GM12878 (cell line): ENCODE measurements at regions not wholly inside any gene's neighbourhood (a gene's known extent, or its start where the extent isn't known, plus 50 kb on each side); places are given as distances from the start of the nearest gene placed in this dataset.

ENCODE experiments used
- ATAC-seq: fragments of 200-7000 bp; cut with Tn5 transposase; 3 replicates; pipeline ENCODE4 v1.9.1; 2020; ENCODE audit warnings: mild to moderate bottlenecking, moderate library complexity
- BruUV-seq: library from RNA; stranded (reverse); fragments of 400-500 nt; replicated peaks from 2 replicates; lab custom pipeline; 2021; lab: Mats Ljungman, UMichigan
- CTCF ChIA-PET: fragments of 300-600 bp; sonication (Branson Sonifier 250); formaldehyde crosslinking; extraction: SDS; loops from one replicate; lab custom pipeline; 2021; ENCODE audit warnings: inconsistent platforms; lab: Yijun Ruan, JAX
- POLR2A ChIA-PET: fragments of 350-600 bp; formaldehyde crosslinking; extraction: SDS; loops from one replicate; lab custom pipeline; 2021; ENCODE audit warnings: inconsistent platforms; lab: Charles Lee
- RAD21 ChIA-PET: fragments of 300-600 bp; sonication (Branson Sonifier 250); formaldehyde crosslinking; loops from one replicate; lab custom pipeline; 2023; ENCODE audit warnings: antibody characterized with exemption; ENCODE audit not compliant: unreplicated experiment; lab: Charles Lee
- SMC1A ChIA-PET: fragments of 300-600 bp; sonication (Branson Sonifier 250); formaldehyde crosslinking; loops from one replicate; lab custom pipeline; 2023; ENCODE audit not compliant: unreplicated experiment, uncharacterized antibody; lab: Charles Lee
- DNase-seq: peaks from one replicate; pipeline ENCODE4 v3.0.0-alpha.2; 2011; ENCODE audit warnings: low read depth, low spot score
- FAIRE-seq: peaks from 3 replicates; lab custom pipeline; 2011; peaks lifted over from hg19 to GRCh38; lab: Jason Lieb, UNC
- H2AFZ ChIP-seq: 2 replicates; pipeline ENCODE4 v1.6.0; 2011; ENCODE audit warnings: low read depth, low read length, control low read depth; ENCODE audit not compliant: control insufficient read depth
- H3K27ac ChIP-seq: 2 replicates; pipeline ENCODE4 v1.5.1; 2011; ENCODE audit warnings: control low read depth; ENCODE audit not compliant: control insufficient read depth, insufficient read depth
- H3K27me3 ChIP-seq, 2 experiments: replicated peaks in 1 of 2; 2 replicates each; pipeline versions ENCODE4 v1.6.0 to v1.6.1; 2011; ENCODE audit warnings: low read length in 1 of 2; ENCODE audit not compliant: control insufficient read depth in 2 of 2, insufficient read depth in 2 of 2
- H3K36me3 ChIP-seq, 2 experiments: 2 replicates each; pipeline ENCODE4 v1.5.1; 2011; ENCODE audit warnings: low read length in 1 of 2; ENCODE audit not compliant: control insufficient read depth in 2 of 2, insufficient read depth in 2 of 2
- H3K4me1 ChIP-seq: 2 replicates; pipeline ENCODE4 v1.6.1; 2011; ENCODE audit warnings: mild to moderate bottlenecking, low read length, moderate library complexity, mixed read lengths; ENCODE audit not compliant: control insufficient read depth, insufficient read depth
- H3K4me2 ChIP-seq: 2 replicates; pipeline ENCODE4 v1.6.0; 2011; ENCODE audit warnings: control low read depth; ENCODE audit not compliant: control insufficient read depth, insufficient read depth
- H3K4me3 ChIP-seq: fragments of 200-600 bp; sonication (generic); 2 replicates; pipeline ENCODE4 v1.5.1; 2016
- H3K79me2 ChIP-seq: 2 replicates; pipeline ENCODE4 v1.6.0; 2011; ENCODE audit warnings: low read length; ENCODE audit not compliant: control insufficient read depth, insufficient read depth
- H3K9ac ChIP-seq: 2 replicates; pipeline ENCODE4 v1.8.0; 2011; ENCODE audit warnings: low read length, control low read depth, mixed read lengths; ENCODE audit not compliant: control insufficient read depth, insufficient read depth
- H3K9me3 ChIP-seq: replicated peaks from 3 replicates; pipeline ENCODE4 v1.5.1; 2011; ENCODE audit warnings: mild to moderate bottlenecking, low read length; ENCODE audit not compliant: control insufficient read depth, insufficient read depth
- H4K20me1 ChIP-seq: 2 replicates; pipeline ENCODE4 v1.6.0; 2011; ENCODE audit not compliant: control insufficient read depth, insufficient read depth
- ATF7 ChIP-seq: fragments of 450-650 bp; IDR thresholded peaks from 2 replicates; pipeline ENCODE4 v1.6.1; 2016; ENCODE audit warnings: low read depth, mild to moderate bottlenecking
- BMI1 ChIP-seq: fragments of 450-650 bp; IDR thresholded peaks from 2 replicates; pipeline ENCODE4 v1.6.1; 2016; ENCODE audit warnings: mild to moderate bottlenecking, moderate library complexity, borderline replicate concordance
- CBFB ChIP-seq: IDR thresholded peaks from 2 replicates; pipeline ENCODE4 v1.6.1; 2016; ENCODE audit warnings: antibody characterized with exemption, low read depth
- CTCF ChIP-seq, 3 experiments: IDR thresholded peaks in 2 of 3; conservative IDR thresholded peaks in 1 of 3; 2 replicates each; pipeline ENCODE4 v1.5.1; 2011; ENCODE audit warnings: low read depth in 3 of 3, low read length in 3 of 3, mild to moderate bottlenecking in 3 of 3, control low read depth in 2 of 3, moderate library complexity in 2 of 3, inconsistent platforms in 1 of 3, mixed read lengths in 1 of 3; ENCODE audit not compliant: control insufficient read depth in 2 of 3, insufficient read depth in 1 of 3; ENCODE audit errors: extremely low read depth in 1 of 3
- EED ChIP-seq: sonication (generic); IDR thresholded peaks from 2 replicates; pipeline ENCODE4 v1.6.1; 2016; ENCODE audit warnings: antibody characterized with exemption, low read depth
- ESRRA ChIP-seq: IDR thresholded peaks from 2 replicates; pipeline ENCODE4 v1.6.1; 2012; ENCODE audit warnings: mild to moderate bottlenecking, low read length, improper control_type of control experiment
- ETV6 ChIP-seq, 2 experiments: fragments of 450-650 bp in 1 of 2; IDR thresholded peaks in 1 of 2; conservative IDR thresholded peaks in 1 of 2; 2 replicates each; pipeline ENCODE4 v1.6.1; 2014; ENCODE audit warnings: antibody characterized with exemption in 1 of 2, borderline replicate concordance in 1 of 2, low read depth in 1 of 2, mild to moderate bottlenecking in 1 of 2, moderate library complexity in 1 of 2
- HDGF ChIP-seq: fragments of 450-650 bp; IDR thresholded peaks from 2 replicates; pipeline ENCODE4 v1.6.1; 2016; ENCODE audit warnings: antibody characterized with exemption
- MEF2A ChIP-seq: IDR thresholded peaks from 2 replicates; pipeline ENCODE4 v1.6.1; 2011; ENCODE audit warnings: low read depth, mild to moderate bottlenecking, low read length, moderate library complexity; ENCODE audit not compliant: insufficient read depth
- NKRF ChIP-seq: fragments of 450-650 bp; conservative IDR thresholded peaks from 2 replicates; pipeline ENCODE4 v1.6.1; 2017; ENCODE audit warnings: mild to moderate bottlenecking, moderate library complexity
- RELB ChIP-seq: fragments of 450-650 bp; IDR thresholded peaks from 2 replicates; pipeline ENCODE4 v1.6.1; 2017; ENCODE audit warnings: low read depth, mild to moderate bottlenecking, moderate library complexity
- SMARCA5 ChIP-seq: fragments of 450-650 bp; IDR thresholded peaks from 2 replicates; pipeline ENCODE4 v1.6.1; 2017; ENCODE audit warnings: mild to moderate bottlenecking
- SPI1 ChIP-seq: IDR thresholded peaks from 2 replicates; pipeline ENCODE4 v1.6.1; 2011; ENCODE audit warnings: low read depth, mild to moderate bottlenecking, low read length, moderate library complexity, borderline replicate concordance; ENCODE audit not compliant: insufficient read depth
- ZNF274 ChIP-seq: IDR thresholded peaks from one replicate; pipeline ENCODE4 v1.8.0; 2011; ENCODE audit not compliant: insufficient read length, insufficient read depth
- ZNF622 ChIP-seq: fragments of 450-650 bp; IDR thresholded peaks from 2 replicates; pipeline ENCODE4 v1.6.1; 2017; ENCODE audit warnings: mild to moderate bottlenecking, inconsistent platforms
- WGBS: methylation state at CpG from one replicate; pipeline ENCODE4 v1.1.6; 2016; ENCODE audit warnings: low lambda C conversion rate; ENCODE audit not compliant: insufficient replicate concordance, insufficient coverage; ENCODE audit errors: missing lambda C conversion rate; 5-methylcytosine and 5-hydroxymethylcytosine counted together
- in situ Hi-C: fragments of 300-500 bp; cut with MboI; formaldehyde crosslinking; loops from 9 replicates; pipeline ENCODE4 v1.14.3; 2018; ENCODE audit warnings: mixed read lengths
- intact Hi-C: fragments of 100-400 bp; cut with micrococcal nuclease; formaldehyde crosslinking; loops from one replicate; pipeline ENCODE4 v1.14.2; 2022; ENCODE audit not compliant: unreplicated experiment
- TF ChIP-seq, protein P1 (sequence below): IDR thresholded peaks from 2 replicates; pipeline ENCODE4 v1.6.1; 2012; ENCODE audit warnings: low read depth, low read length, improper control_type of control experiment

DNA sequence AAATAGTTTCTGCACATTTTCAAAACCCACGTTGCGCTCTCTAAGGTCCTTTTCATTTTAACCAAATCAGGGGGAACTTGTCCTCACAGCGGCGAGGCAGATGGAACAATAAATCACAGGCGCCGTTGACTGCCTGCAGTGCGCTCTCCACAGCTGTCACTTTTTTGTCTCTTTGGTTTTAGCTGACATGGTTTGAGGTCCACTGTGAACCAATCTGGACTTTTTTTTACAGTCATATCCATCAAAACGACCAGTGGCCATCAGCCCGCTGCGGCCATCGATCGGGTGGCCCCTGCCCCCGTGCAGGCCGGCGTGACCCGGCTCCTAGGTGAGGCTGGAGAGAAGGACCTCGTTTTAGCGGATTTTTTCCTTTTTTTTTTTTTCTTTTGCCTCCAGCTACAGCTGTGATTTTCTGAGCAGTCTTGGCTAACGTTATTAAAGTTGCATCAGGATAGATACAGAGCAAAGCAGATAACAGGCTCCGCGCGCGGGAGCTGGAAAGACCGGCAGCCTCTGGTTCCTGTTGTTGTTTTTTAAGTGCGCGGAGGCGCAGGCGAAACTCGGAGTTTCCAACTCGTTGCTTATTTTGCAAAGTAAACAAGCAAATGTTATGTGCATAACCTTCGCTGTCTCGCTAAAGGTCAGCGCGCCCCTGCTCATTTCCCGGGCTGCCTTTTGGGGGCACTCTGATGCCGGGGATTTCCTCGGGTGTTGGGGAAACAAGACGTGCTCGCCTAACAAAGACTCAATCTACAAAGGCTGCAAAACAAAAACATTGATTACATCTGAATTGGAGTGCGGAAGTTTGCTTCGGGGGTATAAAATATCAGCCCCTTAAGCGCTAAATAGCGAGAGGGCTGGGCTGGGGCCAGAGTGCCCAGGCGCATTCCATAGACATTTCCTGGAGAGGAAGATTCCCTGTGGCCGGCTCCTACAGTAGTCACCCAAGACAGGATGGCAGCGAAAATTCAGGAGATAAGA is 414.8 kb upstream of the MKI67 start:
- no peak for DNase-seq
- in situ Hi-C loops (no loop called here), intact Hi-C loops (no loop called here)
- ChIA-PET CTCF (no interaction called here), POLR2A (no interaction called here), SMC1A (no interaction called here), RAD21 (no interaction called here)
- H3K4me3 ChIP-seq: no peak overlapping the region
- H4K20me1 ChIP-seq: no peaks in the 10 kb centered on the region
- no peak for ATAC-seq
- WGBS: 21% methylated on average over 45 of the region's 46 CpGs
- BruUV-seq: no TSS peak
- H2AFZ ChIP-seq: no peak overlapping the region
- H3K4me1 ChIP-seq: no peaks in the 10 kb centered on the region
- no peak overlapping the region for H3K9ac ChIP-seq
- H3K36me3 ChIP-seq: no peaks in the 10 kb centered on the region
- no peaks in the 10 kb centered on the region for H3K9me3 ChIP-seq
- no peak for FAIRE-seq
- H3K79me2 ChIP-seq: no peaks in the 10 kb centered on the region
- H3K4me2 ChIP-seq: no peak overlapping the region
- H3K27ac ChIP-seq: no peak overlapping the region
- H3K27me3 ChIP-seq: peaks cover 1 to 5% of the 10 kb centered on the region in 2 experiments; a peak in 3 of 4 replicates
- no peak for TF ChIP-seq NKRF
- TF ChIP-seq SMARCA5: no peak
- no peak for TF ChIP-seq EED
- TF ChIP-seq RELB: no peak
- TF ChIP-seq ATF7: no peak
- TF ChIP-seq CBFB: no peak
- no peak for TF ChIP-seq SPI1
- no peak for TF ChIP-seq MEF2A
- TF ChIP-seq ZNF274: no peak
- no peak for TF ChIP-seq ZNF622
- TF ChIP-seq, protein P1, sequence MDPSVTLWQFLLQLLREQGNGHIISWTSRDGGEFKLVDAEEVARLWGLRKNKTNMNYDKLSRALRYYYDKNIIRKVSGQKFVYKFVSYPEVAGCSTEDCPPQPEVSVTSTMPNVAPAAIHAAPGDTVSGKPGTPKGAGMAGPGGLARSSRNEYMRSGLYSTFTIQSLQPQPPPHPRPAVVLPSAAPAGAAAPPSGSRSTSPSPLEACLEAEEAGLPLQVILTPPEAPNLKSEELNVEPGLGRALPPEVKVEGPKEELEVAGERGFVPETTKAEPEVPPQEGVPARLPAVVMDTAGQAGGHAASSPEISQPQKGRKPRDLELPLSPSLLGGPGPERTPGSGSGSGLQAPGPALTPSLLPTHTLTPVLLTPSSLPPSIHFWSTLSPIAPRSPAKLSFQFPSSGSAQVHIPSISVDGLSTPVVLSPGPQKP: no peak
- TF ChIP-seq CTCF (IDR thresholded peaks at IDR 0.05 in 2 of 3, conservative IDR thresholded peaks at IDR 0.05 in 1 of 3; ENCODE audit: control insufficient read depth in 2 of 3, extremely low read depth in 1 of 3, insufficient read depth in 1 of 3, low read depth in 3 of 3, low read length in 3 of 3): no peak
- TF ChIP-seq ESRRA: no peak
- no peak for TF ChIP-seq ETV6 (conservative IDR thresholded peaks at IDR 0.05 in 1 of 2, IDR thresholded peaks at IDR 0.05 in 1 of 2; ENCODE audit: borderline replicate concordance in 1 of 2, low read depth in 1 of 2)
- TF ChIP-seq HDGF: no peak
- no peak for TF ChIP-seq BMI1
